Lower leg skin (tissue), 3 donors: ENCODE measurements at regions not wholly inside any gene's neighbourhood (a gene's known extent, or its start where the extent isn't known, plus 50 kb on each side); places are given as distances from the start of the nearest gene placed in this dataset.

Experiments
- POLR2A ChIP-seq, 2 donors: fragments of 450-650 bp; IDR thresholded peaks; one replicate each; pipeline ENCODE4 v1.6.1; 2016 to 2017; ENCODE audit warnings: antibody characterized with exemption in 2 of 2, mild to moderate bottlenecking in 1 of 2, moderate library complexity in 1 of 2
- TF ChIP-seq, protein P1 (sequence below), 3 donors: fragments of 450-650 bp; IDR thresholded peaks; one replicate each; pipeline ENCODE4 v1.5.1; 2016; ENCODE audit warnings: antibody characterized with exemption in 3 of 3, mild to moderate bottlenecking in 3 of 3, moderate library complexity in 2 of 3

- TF ChIP-seq, protein P1, sequence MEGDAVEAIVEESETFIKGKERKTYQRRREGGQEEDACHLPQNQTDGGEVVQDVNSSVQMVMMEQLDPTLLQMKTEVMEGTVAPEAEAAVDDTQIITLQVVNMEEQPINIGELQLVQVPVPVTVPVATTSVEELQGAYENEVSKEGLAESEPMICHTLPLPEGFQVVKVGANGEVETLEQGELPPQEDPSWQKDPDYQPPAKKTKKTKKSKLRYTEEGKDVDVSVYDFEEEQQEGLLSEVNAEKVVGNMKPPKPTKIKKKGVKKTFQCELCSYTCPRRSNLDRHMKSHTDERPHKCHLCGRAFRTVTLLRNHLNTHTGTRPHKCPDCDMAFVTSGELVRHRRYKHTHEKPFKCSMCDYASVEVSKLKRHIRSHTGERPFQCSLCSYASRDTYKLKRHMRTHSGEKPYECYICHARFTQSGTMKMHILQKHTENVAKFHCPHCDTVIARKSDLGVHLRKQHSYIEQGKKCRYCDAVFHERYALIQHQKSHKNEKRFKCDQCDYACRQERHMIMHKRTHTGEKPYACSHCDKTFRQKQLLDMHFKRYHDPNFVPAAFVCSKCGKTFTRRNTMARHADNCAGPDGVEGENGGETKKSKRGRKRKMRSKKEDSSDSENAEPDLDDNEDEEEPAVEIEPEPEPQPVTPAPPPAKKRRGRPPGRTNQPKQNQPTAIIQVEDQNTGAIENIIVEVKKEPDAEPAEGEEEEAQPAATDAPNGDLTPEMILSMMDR (IDR thresholded peaks at IDR 0.05), result no peak
- no peak for TF ChIP-seq POLR2A (IDR thresholded peaks at IDR 0.05)
Observed at GRCh38 chr5:67647772-67648171, 451.2 kb upstream of the CD180 start.
